HEK293T (cell line): ENCODE measurements at regions not wholly inside any gene's neighbourhood (a gene's known extent, or its start where the extent isn't known, plus 50 kb on each side); places are given as distances from the start of the nearest gene placed in this dataset.

Experiments used
- ARNT ChIP-seq: fragments of 450-650 bp; IDR thresholded peaks from 2 replicates; pipeline ENCODE4 v1.6.1; 2017; ENCODE audit warnings: mild to moderate bottlenecking
- BHLHE40 ChIP-seq: fragments of 450-650 bp; IDR thresholded peaks from 2 replicates; pipeline ENCODE4 v1.6.1; 2016; ENCODE audit warnings: mild to moderate bottlenecking, moderate library complexity, borderline replicate concordance
- CTBP1 ChIP-seq: fragments of 450-650 bp; IDR thresholded peaks from 2 replicates; pipeline ENCODE4 v1.6.1; 2016; ENCODE audit warnings: borderline replicate concordance
- ELF4 ChIP-seq: fragments of 450-650 bp; IDR thresholded peaks from 2 replicates; pipeline ENCODE4 v1.6.1; 2017; ENCODE audit warnings: antibody characterized with exemption
- FOXK2 ChIP-seq: fragments of 450-650 bp; IDR thresholded peaks from 2 replicates; pipeline ENCODE4 v1.6.1; 2016; ENCODE audit warnings: mild to moderate bottlenecking
- FOXM1 ChIP-seq: fragments of 450-650 bp; IDR thresholded peaks from 2 replicates; pipeline ENCODE4 v1.6.1; 2017; ENCODE audit warnings: mild to moderate bottlenecking, borderline replicate concordance
- L3MBTL2 ChIP-seq: fragments of 450-650 bp; conservative IDR thresholded peaks from 2 replicates; pipeline ENCODE4 v1.6.1; 2016; ENCODE audit warnings: mild to moderate bottlenecking
- LEF1 ChIP-seq: fragments of 450-650 bp; IDR thresholded peaks from 2 replicates; pipeline ENCODE4 v1.6.1; 2017; ENCODE audit warnings: mild to moderate bottlenecking, borderline replicate concordance
- NFRKB ChIP-seq: fragments of 450-650 bp; IDR thresholded peaks from 2 replicates; pipeline ENCODE4 v1.6.1; 2016; ENCODE audit warnings: mild to moderate bottlenecking, moderate library complexity
- SP1 ChIP-seq: fragments of 450-650 bp; IDR thresholded peaks from 2 replicates; pipeline ENCODE4 v1.6.1; 2017
- TARDBP ChIP-seq: fragments of 450-650 bp; IDR thresholded peaks from 2 replicates; pipeline ENCODE4 v1.6.1; 2016
- ZNF384 ChIP-seq: fragments of 450-650 bp; IDR thresholded peaks from 2 replicates; pipeline ENCODE4 v1.6.1; 2016

DNA sequence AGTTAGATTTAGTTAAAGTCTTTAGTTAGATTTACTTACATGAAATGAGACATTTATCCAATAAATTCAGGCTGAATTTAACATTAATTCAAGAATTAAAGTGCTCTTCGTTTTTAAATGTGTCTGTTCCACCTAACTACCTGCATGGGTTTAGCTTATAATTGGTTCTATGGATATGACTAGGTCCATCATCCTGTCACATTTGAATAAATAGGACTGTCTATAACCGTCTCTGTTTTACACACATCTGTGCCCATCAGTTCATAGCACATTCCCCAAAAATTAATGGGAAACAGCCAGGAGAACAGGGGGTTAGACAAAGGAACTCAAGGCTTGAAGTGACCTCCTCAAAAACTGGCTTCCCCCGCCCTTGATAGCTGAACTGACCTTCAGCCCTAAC, 219.6 kb downstream of the MRPL39 start:
- TF ChIP-seq TARDBP (no peak), SP1 (no peak), ARNT (no peak), BHLHE40 (no peak), L3MBTL2 (no peak), FOXM1 (no peak), ZNF384 (no peak), ELF4 (no peak), NFRKB (no peak), FOXK2 (no peak), LEF1 (no peak), CTBP1 (no peak)
